Sigmoid colon (tissue), 6 donors: ENCODE measurements at regions not wholly inside any gene's neighbourhood (a gene's known extent, or its start where the extent isn't known, plus 50 kb on each side); places are given as distances from the start of the nearest gene placed in this dataset.

Source experiments
- DNase-seq: peaks from one replicate; pipeline ENCODE4 v3.0.0-alpha.2; 2019
- H3K27ac ChIP-seq, 4 donors: fragments of 200-600 bp; sonication (generic); one replicate each; pipeline ENCODE4 v1.5.1; 2016 to 2019; ENCODE audit warnings: mild to moderate bottlenecking in 1 of 4
- H3K27me3 ChIP-seq, 3 donors: fragments of 200-600 bp; sonication (generic); one replicate each; pipeline ENCODE4 v1.5.1; 2019; ENCODE audit warnings: mild to moderate bottlenecking in 1 of 3
- H3K36me3 ChIP-seq, 4 donors: fragments of 200-600 bp; sonication (generic); one replicate each; pipeline ENCODE4 v1.5.1; 2016 to 2019
- H3K4me1 ChIP-seq, 4 donors: fragments of 200-600 bp; sonication (generic); one replicate each; pipeline ENCODE4 v1.5.1; 2017 to 2019
- H3K4me3 ChIP-seq, 4 donors: fragments of 200-600 bp; sonication (generic); one replicate each; pipeline ENCODE4 v1.5.1; 2017 to 2019; ENCODE audit warnings: mild to moderate bottlenecking in 2 of 4, moderate library complexity in 1 of 4
- H3K9me3 ChIP-seq, 4 donors: fragments of 200-600 bp in 3 of 4; sonication (generic) in 3 of 4; one replicate each; pipeline versions ENCODE4 v1.5.1 to v1.6.1; 2013 to 2019
- EP300 ChIP-seq, 4 donors: sonication (generic); formaldehyde crosslinking; IDR thresholded peaks; one replicate each; pipeline ENCODE4 v1.6.1; 2017; ENCODE audit warnings: antibody characterized with exemption in 4 of 4
- POLR2A ChIP-seq, 2 donors: fragments of 450-650 bp; IDR thresholded peaks; one replicate each; pipeline ENCODE4 v1.6.1; 2016; ENCODE audit warnings: antibody characterized with exemption in 2 of 2, mild to moderate bottlenecking in 2 of 2, moderate library complexity in 2 of 2
- POLR2AphosphoS5 ChIP-seq, 4 donors: sonication (generic); formaldehyde crosslinking; IDR thresholded peaks; one replicate each; pipeline ENCODE4 v1.6.1; 2017; ENCODE audit warnings: antibody characterized with exemption in 4 of 4
- WGBS, 2 donors: extraction: QIAGEN DNeasy Blood & Tissue Kit; methylation state at CpG; one replicate each; pipeline ENCODE4 v1.1.7; 2013; 5-methylcytosine and 5-hydroxymethylcytosine counted together
- intact Hi-C: fragments of 100-400 bp; cut with DNase I; formaldehyde crosslinking; loops from one replicate; pipeline ENCODE4 v1.15.1; 2023
- TF ChIP-seq, protein P1 (sequence below), 4 experiments: fragments of 450-650 bp in 3 of 4; fragments of 200-600 bp in 1 of 4; IDR thresholded peaks; one replicate each; pipeline ENCODE4 v1.5.1; 2016 to 2019; ENCODE audit warnings: antibody characterized with exemption in 4 of 4, mild to moderate bottlenecking in 3 of 4, moderate library complexity in 2 of 4
- donor health status: healthy with polysubstance abuse.
- donor health status: healthy.

DNA sequence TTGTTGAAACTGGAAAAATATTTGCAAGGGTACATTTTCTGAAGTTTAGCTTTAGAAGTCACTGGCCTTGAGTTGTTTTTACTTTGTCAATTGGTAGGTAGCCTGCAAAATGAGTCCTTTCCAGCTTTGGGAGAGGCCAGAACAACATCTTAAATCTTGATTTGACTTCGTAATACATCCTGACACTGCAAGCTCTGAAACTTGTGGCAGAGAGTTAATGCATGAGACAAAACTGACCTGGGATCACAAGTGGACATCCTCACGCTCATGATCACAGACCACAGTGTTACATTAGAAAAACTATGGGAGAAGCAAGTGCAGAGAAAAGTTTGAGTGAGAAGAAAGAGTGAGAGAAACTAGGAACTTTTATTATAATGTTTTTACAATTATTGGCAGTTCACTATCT lies 550.9 kb downstream of the USP25 start:
- Histone ChIP-seq H3K4me3 (peak overlapping the region in 3 of 4 donors; percentile 15 to 23 (median 20)), H3K9me3 (no peaks in the 10 kb centered on the region), H3K36me3 (no peaks in the 10 kb centered on the region), H3K27me3 (no peaks in the 10 kb centered on the region), H3K4me1 (no peaks in the 10 kb centered on the region), H3K27ac (peak overlapping the region; percentile 58 to 66 (median 62))
- WGBS, 2 donors: 52 to 74% methylated on average over 2 of the region's 2 CpGs
- no peak for DNase-seq
- intact Hi-C loops: no loop called here
- TF ChIP-seq POLR2A (IDR thresholded peaks at IDR 0.05): no peak
- TF ChIP-seq, protein P1, sequence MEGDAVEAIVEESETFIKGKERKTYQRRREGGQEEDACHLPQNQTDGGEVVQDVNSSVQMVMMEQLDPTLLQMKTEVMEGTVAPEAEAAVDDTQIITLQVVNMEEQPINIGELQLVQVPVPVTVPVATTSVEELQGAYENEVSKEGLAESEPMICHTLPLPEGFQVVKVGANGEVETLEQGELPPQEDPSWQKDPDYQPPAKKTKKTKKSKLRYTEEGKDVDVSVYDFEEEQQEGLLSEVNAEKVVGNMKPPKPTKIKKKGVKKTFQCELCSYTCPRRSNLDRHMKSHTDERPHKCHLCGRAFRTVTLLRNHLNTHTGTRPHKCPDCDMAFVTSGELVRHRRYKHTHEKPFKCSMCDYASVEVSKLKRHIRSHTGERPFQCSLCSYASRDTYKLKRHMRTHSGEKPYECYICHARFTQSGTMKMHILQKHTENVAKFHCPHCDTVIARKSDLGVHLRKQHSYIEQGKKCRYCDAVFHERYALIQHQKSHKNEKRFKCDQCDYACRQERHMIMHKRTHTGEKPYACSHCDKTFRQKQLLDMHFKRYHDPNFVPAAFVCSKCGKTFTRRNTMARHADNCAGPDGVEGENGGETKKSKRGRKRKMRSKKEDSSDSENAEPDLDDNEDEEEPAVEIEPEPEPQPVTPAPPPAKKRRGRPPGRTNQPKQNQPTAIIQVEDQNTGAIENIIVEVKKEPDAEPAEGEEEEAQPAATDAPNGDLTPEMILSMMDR (IDR thresholded peaks at IDR 0.05): no peak
- TF ChIP-seq EP300 (IDR thresholded peaks at IDR 0.05): no peak

DNA sequence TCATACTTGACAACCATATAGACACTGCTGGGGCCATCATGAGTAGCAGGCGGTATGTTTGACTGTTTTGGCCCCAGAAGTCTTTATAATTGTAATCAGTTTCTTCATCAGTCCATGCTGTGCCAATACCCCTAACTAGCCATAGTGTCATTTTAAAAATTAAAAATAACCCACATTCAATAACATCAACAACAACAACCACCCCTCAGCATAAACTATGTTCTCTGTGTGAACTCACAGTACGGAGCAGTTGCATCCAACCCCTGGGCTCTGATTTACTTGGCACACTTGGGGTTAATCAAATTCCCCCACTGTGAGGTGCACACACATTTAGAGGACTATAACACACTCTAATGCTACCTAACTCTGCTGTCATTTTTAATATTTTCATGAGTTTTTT lies 553.7 kb downstream of the USP25 start:
- Histone ChIP-seq H3K27me3 (no peaks in the 10 kb centered on the region), H3K9me3 (no peaks in the 10 kb centered on the region), H3K36me3 (no peaks in the 10 kb centered on the region), H3K4me3 (no peak overlapping the region), H3K4me1 (peaks cover 0 to 10% (median 0%) of the 10 kb centered on the region in 4 donors), H3K27ac (peak overlapping the region in 2 of 4 donors; percentile 64 to 66)
- no peak for DNase-seq
- 94 to 96% methylated on average over 2 of the region's 2 CpGs for WGBS, 2 donors
- TF ChIP-seq POLR2AphosphoS5 (IDR thresholded peaks at IDR 0.05): no peak
- TF ChIP-seq POLR2A (IDR thresholded peaks at IDR 0.05): no peak
- TF ChIP-seq EP300 (IDR thresholded peaks at IDR 0.05): no peak
- TF ChIP-seq, protein P1 (IDR thresholded peaks at IDR 0.05): no peak
- intact Hi-C loops: no loop called here

DNA sequence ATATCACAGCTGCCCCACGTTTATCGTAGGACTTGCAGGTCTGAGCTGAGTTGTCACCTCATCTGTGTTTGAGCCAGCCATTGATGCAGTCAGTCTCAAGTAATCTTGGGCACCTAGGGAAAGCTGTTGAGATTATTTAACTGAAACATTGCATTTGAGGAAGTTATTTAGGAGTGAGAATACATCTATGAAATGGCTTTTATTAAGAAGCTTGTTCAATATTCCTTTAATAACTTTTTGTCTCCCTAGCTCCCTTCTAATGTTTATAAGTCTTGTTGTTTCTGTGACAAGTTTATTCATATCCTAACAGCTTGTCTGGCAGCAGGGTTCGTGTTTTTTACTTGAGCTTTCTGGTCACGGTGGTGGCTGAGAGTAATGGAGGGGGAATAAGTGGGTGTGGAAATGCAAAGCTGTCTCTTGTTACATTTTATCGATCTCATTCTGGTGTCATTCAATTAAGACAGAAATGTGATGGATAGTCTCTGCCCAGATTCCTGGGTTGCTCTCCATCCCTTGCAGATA lies 555.9 kb downstream of the USP25 start:
- no peak for DNase-seq
- no peak overlapping the region for H3K4me3 ChIP-seq
- intact Hi-C loops: no loop called here
- peaks cover 0 to 10% (median 0%) of the 10 kb centered on the region in 4 donors for H3K4me1 ChIP-seq
- no peaks in the 10 kb centered on the region for H3K9me3 ChIP-seq
- WGBS, 2 donors: 66 to 77% methylated on average over 5 of the region's 5 CpGs
- peak overlapping the region in 1 of 4 donors; percentile 14 for H3K27ac ChIP-seq
- no peaks in the 10 kb centered on the region for H3K36me3 ChIP-seq
- H3K27me3 ChIP-seq: no peaks in the 10 kb centered on the region
- TF ChIP-seq POLR2AphosphoS5 (IDR thresholded peaks at IDR 0.05) (no peak), POLR2A (IDR thresholded peaks at IDR 0.05) (no peak), EP300 (IDR thresholded peaks at IDR 0.05) (no peak)
- TF ChIP-seq, protein P1 (IDR thresholded peaks at IDR 0.05): no peak

DNA sequence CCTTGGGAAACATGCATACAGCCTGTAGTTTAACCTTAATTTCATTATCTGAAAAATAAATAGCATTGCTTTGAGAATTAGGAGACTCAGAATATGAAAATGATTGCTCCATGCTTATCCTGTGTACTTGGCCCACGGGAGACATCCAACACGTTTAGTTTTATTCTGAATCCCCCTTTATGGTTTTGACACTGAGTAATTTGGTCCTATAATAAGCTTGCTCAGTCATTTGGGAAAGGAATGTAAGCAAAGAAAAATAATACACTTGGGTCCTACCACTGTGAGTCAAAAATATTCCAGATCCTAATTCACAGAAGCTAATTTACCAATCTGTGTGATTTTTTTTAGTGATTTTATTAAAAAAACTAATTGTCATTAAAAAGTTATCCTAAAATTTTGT lies 557.3 kb downstream of the USP25 start:
- Histone ChIP-seq H3K27me3 (no peaks in the 10 kb centered on the region), H3K4me3 (no peak overlapping the region), H3K9me3 (no peaks in the 10 kb centered on the region), H3K36me3 (no peaks in the 10 kb centered on the region), H3K27ac (no peak overlapping the region), H3K4me1 (peaks cover 0 to 10% (median 0%) of the 10 kb centered on the region in 4 donors)
- no peak for DNase-seq
- WGBS, 2 donors: 43 to 69% methylated on average over 2 of the region's 2 CpGs
- intact Hi-C loops: no loop called here
- TF ChIP-seq POLR2AphosphoS5 (IDR thresholded peaks at IDR 0.05) (no peak), POLR2A (IDR thresholded peaks at IDR 0.05) (no peak), EP300 (IDR thresholded peaks at IDR 0.05) (no peak)
- TF ChIP-seq, protein P1 (IDR thresholded peaks at IDR 0.05): no peak

DNA sequence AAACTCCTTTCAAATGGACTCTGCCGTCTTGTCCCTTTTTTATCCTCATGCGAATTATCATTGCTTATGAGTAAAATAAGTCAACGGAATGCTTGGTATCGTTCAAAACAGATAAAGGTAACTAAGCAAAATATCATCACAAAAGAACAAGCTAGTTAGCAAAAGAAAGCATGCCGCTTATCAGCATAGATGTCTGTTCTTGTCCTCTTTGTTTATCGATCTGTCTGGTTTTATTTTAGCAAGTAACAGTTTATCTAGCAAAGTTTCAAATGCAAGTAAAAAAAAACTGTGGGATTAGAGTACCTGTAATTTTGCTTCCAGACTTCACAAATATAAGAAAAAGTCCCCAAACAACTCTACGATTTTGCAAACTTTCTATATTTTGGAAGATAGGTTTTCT lies 561.5 kb downstream of the USP25 start:
- H3K27ac ChIP-seq: no peak overlapping the region
- no peaks in the 10 kb centered on the region for H3K27me3 ChIP-seq
- peaks cover 0 to 10% (median 0%) of the 10 kb centered on the region in 4 donors for H3K4me1 ChIP-seq
- H3K4me3 ChIP-seq: no peak overlapping the region
- H3K36me3 ChIP-seq: no peaks in the 10 kb centered on the region
- TF ChIP-seq, protein P1 (IDR thresholded peaks at IDR 0.05): no peak
- no peak for TF ChIP-seq POLR2A (IDR thresholded peaks at IDR 0.05)
- no peak for TF ChIP-seq EP300 (IDR thresholded peaks at IDR 0.05)
- no peak for TF ChIP-seq POLR2AphosphoS5 (IDR thresholded peaks at IDR 0.05)
- no peaks in the 10 kb centered on the region for H3K9me3 ChIP-seq
- intact Hi-C loops: no loop called here
- no peak for DNase-seq
- 90 to 94% methylated on average over 7 of the region's 7 CpGs for WGBS, 2 donors
